ENCODE measurements at regions not wholly inside any gene's neighbourhood (a gene's known extent, or its start where the extent isn't known, plus 50 kb on each side); places are given as distances from the start of the nearest gene placed in this dataset.

GRCh38 chr1:113252166-113252565 lies 138.1 kb upstream of the MAGI3 start:
- TF ChIP-seq CTCF (optimal IDR thresholded peaks at IDR 0.05 in 1 of 3, IDR thresholded peaks at IDR 0.05 in 1 of 3, conservative IDR thresholded peaks at IDR 0.05 in 1 of 3; ENCODE audit: extremely low read depth in 1 of 3, insufficient read depth in 2 of 3, low read length in 3 of 3): no peak
- no peak for TF ChIP-seq EZH2 (IDR thresholded peaks at IDR 0.05; ENCODE audit: low read length)

Data from keratinocyte (primary cell).